ENCODE measurements at regions not wholly inside any gene's neighbourhood (a gene's known extent, or its start where the extent isn't known, plus 50 kb on each side); places are given as distances from the start of the nearest gene placed in this dataset.

GRCh38 chr11:116033931-116034553 lies 529.8 kb upstream of the CADM1 start:
- TF ChIP-seq CTCF (IDR thresholded peaks at IDR 0.05) (no peak), POLR2A (IDR thresholded peaks at IDR 0.05) (no peak)
